HG03135 (cell line): ENCODE measurements at regions not wholly inside any gene's neighbourhood (a gene's known extent, or its start where the extent isn't known, plus 50 kb on each side); places are given as distances from the start of the nearest gene placed in this dataset.
"Not testable (repeated sequence)": the region's sequence is repeated elsewhere in the genome, so short reads cannot be mapped to it uniquely, and the experiment has no call there.

Source experiments
- ATAC-seq: cut with Tn5 transposase; IDR thresholded peaks from one replicate; pipeline ENCODE4 v1.9.1; 2021; ENCODE audit warnings: mild to moderate bottlenecking, moderate library complexity; ENCODE audit not compliant: unreplicated experiment

DNA sequence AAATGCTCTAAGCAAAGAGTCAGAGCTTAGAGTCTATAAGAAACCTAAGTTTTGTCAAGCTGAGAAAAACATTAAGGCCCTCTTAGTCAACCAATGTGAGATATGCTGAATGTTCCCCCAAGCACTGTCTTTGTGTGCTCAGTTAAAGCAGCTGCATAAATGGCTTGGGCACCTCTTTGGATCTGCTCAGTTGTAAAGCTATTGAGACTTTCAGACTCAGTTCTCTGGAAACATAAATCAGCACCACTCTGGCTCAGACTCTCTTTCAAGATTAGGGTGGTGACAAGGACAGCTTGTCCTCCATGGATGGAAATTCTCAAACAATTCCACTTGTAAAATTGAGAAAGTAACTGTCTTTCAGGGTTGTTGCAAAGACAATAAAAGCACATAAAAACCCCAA is 807.9 kb downstream of the PRELID2 start:
- no peak for ATAC-seq

DNA sequence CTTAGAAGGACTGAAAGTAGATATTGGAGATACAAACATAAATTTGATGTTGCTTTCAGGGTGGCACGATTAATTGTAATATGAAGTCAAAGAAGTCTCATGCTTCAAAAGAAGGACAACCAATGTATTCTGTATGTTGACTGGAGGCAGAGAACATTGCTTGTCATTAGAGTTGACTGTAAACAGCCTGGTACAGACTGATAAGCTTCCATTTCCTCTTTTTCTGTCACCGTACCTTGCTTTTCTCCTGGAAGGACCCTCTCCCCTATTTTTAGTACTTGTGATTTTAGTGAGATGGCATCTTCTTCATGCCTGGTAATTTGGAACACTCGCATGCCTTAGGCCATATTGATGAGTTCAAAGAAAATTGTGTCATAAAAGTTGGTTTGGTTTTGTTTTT is 809.4 kb downstream of the PRELID2 start:
- ATAC-seq, result no peak

DNA sequence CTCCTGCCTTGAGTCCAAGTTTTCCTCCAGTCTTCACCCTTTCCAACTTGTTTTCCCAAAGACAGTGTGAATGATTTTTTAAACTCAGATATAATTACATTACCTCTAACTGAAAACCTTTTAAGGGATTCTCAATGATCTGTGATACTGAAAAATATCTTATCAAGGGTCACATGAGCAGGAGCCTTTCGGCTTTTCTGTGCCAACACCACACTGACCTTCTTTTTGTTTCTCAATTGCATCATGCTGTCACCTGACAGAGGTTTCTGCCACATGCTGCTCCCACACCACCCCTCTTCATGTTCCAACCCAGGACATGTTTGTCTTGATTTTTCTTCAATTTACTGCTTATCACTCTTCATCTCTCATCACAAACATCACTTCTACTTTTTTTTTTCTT is 820.0 kb downstream of the PRELID2 start:
- no peak for ATAC-seq

DNA sequence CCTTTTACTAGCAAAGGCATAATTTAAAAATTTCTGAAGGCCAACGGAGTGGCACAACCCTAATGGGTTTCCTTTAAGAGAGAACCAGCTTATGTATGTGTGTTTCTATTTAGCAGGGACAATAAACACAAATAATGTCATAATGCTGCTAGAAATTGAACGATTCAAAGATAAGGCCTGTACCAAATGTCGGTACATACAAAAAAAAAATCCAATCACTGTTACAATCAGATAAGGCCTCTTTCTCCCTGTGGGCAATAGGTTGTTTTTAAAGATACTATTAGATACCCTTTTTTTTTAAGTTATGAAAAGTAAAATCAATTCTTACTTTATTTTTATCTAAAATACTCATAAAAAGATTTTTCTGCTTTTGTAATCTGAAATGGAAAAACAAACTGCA is 821.0 kb downstream of the PRELID2 start:
- ATAC-seq, result no peak

DNA sequence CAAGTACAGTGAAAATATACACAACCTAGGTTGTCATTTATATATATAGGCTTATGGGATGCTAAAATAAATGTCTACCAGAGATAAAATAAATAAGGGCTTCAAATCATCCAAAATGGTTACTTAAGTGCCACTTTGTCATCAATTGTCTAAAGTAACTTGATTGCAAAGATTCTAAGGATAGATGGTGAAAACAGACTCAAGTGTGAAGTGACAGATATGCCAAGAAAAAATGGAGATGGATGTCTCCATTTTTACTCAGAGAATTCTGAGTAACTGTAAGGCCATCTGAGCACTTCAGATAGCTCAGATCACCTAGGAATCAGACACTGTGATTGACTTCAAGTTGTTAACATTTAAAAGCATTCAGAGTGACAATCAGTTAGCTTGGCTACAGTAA is 824.3 kb downstream of the PRELID2 start:
- no peak for ATAC-seq

DNA sequence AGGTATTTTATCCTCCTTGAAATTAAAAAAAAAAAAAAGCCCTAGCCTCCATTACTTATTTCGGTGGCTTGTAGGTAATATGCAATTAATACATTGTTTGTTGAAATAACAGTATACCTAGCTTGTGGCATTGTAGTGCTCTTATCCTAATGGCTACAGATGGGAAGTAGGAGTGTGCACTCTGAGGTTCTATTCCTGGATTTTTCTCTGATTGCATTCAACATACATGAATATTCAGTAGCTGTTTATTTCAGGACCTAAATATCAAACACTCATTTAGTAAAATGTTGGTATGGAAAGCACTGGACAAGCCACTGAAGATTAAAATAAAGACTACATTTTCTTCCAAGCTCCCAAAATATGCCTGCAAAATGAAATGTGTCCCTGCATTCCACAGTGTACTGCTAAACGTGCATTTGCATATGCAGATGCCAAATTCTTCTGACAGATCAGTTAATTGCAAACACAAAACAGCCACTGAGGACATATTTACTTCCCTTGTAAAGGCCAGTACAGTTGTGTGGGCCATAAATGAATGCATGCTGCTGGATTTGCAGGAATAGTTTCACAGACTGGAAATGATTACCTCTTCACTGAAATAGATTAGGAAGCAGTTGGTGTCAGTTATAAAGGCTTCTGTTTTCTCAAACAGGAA is 826.1 kb downstream of the PRELID2 start:
- no peak for ATAC-seq

DNA sequence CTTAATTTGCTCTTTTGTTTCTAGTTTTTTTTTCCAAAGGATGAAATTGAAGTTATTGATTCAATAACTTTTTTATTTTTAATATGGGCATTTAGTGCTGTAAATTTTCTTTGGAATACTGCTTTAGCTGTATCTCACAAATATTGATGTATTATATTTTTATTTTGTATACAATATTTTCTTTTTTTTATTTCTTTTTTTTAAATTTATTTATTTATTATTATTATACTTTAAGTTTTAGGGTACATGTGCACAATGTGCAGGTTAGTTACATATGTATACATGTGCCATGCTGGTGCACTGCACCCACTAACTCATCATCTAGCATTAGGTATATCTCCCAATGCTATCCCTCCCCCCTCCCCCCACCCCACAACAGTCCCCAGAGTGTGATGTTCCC is 823.7 kb downstream of the KCTD16 start:
- ATAC-seq, result not testable (repeated sequence)

DNA sequence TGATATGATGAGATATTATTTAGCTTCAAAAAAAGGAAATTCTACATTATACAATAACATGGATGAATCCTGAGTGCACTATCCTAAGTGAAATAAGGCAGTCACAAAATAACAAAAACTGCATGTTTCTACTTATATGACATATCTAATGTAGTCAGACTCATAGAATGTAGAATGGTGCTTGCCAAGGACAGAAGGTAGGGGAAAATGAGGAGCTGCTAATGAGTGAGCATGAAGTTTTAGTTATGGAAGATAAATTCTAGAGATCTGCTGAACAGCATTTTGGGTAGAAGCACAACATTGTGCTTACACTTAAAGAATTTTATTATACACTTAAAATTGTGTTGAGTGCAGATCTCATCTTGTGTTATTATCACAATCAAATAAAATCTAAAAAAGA is 812.4 kb downstream of the KCTD16 start:
- ATAC-seq, result no peak

DNA sequence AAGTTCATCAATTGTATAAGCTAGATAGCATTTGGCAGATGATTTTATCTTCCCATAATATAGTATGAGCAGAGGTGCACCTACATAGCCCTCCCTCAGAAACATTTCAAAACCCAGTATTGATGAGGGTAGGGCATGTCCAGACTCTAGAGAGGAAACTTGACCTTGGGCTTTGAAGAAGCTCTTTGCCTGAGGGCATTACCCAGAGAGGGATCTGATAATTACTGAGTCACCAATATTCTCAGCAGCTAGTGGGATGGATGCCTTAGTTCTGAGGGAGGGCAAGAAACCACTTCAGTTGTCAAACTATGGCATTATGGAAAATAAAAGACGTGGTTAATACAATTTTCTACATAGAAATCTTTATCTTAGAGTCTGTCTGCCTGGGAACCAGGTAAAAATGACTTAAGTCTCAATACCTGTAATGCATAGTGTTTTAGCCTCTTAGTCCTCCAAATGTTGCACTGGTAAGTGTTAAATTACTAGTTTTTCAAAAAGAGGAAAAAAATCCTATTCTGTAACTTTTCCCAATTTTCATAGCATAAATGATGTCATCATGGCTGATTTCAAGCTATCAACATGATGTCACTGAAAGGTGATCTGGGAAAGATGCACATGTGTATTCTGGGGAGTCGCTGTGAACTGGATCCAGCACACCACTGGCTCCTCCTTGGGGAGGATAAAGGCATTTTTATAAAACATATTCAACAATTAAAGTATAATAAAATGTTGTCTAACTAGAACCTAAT is 809.0 kb downstream of the KCTD16 start:
- ATAC-seq, result no peak

DNA sequence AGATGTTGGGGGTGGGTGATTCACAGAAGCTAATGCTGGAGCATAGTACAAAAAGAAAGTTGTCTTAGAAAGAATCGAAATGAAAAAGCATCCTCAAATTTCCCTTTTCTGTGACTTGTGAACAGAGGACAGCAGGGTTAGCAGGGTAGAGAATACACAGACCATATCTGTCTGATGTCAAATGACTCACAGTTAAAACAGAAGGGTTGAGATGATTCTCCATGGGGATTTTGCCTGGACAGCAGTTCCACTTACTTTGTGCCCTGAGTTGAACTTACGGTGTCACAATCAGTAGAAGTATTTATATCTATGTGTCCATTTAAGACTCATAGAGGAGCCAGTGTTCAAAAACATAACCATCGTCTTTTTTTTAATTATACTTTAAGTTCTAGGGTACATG is 801.6 kb downstream of the KCTD16 start:
- ATAC-seq, result no peak

DNA sequence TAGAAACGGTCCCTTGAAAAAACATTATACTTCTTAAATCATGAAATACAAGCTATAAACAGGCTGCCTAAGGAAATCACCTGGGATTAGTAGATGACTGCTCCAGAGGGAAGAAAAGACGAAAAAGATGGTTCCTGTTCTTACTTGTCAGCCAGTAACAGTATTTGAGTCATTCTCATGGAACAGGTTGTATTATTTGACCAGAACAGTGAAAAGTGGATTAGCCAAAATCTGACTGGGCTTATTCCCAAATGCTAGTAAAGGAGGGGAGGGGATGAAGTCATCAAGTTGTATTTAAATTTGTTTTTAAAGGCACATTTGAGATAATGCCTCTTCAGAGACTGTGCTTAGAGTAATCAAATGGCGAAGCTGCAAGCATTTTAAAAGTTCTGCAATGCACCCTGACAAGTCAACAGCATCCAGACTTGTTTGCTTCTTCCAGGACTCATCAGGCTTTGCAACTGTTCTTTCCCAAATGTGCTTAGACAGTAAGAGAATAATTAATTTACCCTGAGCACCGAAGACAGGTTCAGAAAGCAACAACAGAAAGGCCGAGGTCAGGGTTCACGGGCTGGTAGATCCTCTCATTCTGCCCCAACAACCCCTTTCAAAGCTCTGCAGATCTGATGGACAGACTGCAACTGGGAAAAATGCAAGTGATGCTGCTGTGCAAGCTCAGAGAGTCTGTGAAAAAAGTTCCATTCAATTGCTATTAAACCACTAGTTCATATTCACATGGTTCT is 800.6 kb downstream of the KCTD16 start:
- no peak for ATAC-seq

DNA sequence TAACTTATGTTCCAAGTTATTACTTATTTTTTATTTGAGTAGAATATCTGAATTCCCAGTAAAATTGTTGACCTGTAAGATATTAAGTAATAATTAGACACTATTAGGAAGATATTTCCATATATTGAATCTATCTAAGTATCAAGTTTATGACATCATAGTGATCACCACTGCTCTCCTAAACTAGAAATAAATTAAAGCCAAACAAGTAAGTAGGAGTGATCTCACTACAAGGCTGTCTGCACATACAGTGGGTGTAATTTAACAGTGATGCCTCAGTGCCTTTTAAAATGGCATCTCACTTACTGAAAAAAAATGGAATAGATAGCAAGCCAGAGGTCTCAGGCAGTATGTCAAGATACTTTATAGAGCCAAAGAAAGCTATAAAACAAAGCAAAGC is 789.6 kb downstream of the KCTD16 start:
- ATAC-seq, result no peak

DNA sequence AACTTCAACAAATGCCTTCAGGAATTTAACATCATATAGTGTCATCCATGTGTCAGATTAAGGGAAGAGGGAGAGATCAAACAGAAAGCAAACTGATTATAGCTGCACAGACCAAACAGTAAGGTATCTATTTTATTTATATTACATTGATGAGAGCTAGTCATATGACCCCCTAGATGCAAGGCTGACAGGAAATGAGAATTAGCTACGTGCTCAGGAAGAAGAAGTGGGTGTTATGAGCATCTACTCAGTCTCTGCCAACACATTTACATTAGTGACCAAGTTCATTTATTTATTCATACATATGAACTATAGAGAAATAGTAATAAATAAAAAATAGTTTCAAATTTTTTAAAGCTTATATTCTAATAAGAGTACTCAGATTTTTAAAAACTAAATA is 787.3 kb downstream of the KCTD16 start:
- no peak for ATAC-seq

DNA sequence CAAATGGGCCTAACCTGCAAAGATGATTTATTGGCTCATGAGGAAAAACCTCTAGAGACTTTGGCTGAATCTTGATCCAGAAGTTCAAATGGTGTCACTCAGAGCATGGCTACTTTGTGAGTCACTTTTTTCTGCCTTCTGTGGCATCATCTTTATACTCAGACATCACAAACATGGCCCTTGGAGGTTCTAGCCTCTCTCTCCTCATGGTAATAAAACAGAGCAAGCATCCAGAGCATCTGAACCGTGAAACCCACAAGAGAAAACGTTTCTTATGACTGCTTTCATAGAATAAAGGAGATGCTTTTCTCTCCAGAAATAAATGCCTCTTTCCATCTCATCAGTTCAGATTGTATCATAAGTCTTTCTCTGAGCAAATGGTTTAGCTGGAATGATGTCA is 780.3 kb downstream of the KCTD16 start:
- ATAC-seq, result no peak

DNA sequence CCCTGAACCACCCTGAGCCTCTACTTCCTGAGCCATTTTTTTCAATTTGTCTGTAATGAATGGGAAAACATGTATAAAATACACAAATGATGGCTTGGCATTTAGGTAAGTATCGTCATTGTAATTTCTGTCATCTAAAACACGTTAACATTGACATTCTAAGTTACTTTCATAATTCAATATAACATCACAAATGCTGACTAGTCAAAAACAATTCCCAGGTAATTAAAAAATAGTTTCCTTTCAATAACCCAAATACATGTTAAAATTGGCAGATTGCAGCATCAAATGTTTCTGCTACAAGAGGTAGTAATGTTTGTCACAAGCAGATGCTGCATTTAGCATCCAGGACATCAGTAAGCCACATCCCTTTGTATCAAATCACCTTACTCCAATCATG is 776.4 kb downstream of the KCTD16 start:
- no peak for ATAC-seq

DNA sequence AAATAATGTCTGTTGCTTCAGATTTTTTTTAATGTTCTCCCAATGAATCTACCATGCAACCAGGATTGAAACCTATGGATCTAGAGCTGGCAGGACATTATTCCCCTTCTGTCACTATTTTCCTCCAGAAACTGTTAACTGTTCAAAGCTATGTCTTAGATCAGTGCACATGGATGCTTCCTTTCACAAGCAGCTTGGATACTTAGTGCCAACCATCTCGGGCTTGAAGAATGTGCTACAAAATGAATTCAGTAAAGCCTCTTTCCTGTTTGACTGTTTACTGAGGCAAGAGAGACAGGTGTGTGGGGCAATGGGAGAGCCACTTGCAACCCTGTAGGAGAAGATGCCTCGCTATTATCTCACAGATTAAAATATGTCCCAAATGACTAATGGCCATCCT is 774.8 kb downstream of the KCTD16 start:
- no peak for ATAC-seq

DNA sequence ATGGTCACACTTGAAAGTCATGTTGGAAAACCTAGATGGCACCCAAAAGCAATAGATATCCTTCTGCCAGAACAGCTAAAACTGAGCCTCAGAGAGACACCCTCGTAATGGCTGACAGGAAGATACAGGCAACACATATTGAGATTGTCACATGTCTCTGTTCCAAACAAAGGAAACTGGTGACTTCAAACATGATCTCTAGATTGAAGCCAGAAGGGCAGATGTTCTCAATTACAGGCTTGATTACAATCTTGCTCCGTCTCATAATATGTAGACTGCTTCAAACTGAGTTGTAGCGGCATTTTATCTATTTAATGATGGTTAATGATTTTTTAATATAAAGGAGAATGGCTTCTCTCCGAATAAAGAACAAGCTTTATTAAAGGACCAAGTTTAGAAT is 774.3 kb downstream of the KCTD16 start:
- no peak for ATAC-seq

DNA sequence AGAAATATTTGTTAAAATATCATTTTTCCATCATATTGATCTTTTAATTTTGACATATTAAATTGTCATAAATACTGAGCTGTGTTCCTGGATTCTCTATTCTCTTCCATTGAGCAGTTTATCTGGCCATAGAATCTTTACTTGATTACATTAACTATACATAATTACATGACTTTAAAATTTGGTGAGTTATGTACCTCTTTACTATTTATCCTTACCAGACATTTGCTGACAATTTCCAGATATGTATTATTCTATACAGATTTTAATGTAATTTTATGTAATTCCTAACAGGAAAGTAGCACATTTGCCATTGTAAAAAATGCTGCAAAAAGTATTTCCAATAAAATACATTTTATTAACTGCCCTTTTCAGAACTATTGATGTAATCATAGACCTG is 770.3 kb downstream of the KCTD16 start:
- ATAC-seq, result no peak

DNA sequence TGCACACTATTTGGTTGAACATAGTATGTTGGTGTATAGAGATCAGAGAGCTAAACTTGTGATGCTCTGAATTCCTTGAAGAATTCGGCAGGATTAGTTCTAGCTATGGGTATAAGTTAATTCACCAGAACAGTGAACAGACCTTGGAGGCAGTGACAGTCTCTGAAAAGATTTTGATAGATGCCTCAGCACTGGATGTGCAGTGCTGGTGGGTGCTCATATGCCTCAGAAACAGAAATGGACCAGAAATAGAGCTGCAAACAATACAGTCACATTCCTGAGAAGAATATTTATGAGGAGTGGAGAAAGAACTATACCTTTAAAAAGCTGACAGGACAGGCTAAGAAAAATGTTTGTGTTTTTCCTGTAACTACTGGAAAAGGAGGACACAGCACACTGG is 747.7 kb downstream of the KCTD16 start:
- no peak for ATAC-seq

DNA sequence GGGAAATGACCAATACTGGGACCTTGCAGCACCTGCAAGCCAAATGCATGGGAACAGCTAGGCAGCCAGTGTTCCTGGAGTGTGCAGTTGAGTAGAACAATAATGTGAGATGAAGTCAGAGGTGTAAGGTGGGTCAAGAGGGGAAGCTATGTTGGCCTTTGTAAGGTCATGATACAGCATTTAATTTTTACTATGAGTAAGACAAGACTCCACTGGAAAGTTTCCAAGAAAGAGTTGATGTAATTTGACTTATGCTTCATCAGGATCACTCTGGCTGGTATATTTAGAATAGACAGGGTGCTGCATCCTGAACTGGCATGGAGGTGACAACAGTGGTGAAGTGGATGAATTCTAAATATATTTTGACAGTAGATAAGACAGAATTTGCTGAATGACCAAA is 744.8 kb downstream of the KCTD16 start:
- ATAC-seq, result no peak

DNA sequence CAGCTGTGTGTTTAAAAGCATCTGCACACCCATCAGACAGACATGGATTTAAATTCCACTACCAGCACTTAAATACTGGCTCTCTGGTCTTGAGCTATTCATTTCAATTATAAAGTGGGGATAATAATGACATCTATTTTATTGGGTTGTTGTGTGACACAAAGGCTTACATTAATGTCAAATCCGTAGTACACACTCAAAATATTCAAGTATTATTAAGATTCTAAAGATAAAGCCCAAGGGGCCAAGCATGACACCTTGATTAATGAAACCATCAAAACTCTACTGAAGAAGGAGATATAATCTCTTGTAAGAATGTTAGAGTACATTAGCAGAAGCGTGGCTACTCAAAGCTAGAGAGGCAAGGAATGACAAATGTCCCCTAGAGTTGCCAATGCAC is 743.0 kb downstream of the KCTD16 start:
- no peak for ATAC-seq

DNA sequence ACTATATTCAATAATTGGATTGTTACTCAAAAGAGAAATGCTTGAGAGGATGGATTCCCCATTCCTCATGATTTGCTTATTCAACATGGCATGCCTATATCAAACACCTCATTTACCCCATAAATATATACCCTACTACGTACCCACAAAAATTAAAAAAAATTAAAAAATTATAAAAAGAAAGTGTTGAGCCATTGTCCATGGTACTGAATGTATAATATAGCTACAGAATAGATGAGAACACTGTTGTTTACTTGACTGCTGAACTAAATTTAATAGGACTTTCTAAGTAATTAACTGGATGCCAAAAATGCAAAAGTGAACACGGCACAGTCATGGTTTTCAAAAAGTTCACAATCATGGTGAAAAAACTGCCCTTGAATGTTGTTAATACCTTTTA is 725.8 kb downstream of the KCTD16 start:
- no peak for ATAC-seq
